Vagina (tissue), 2 donors: ENCODE measurements at regions not wholly inside any gene's neighbourhood (a gene's known extent, or its start where the extent isn't known, plus 50 kb on each side); places are given as distances from the start of the nearest gene placed in this dataset.

Experiments
- DNase-seq, 2 donors: peaks; one replicate each; pipeline ENCODE4 v3.0.0-alpha.2; 2017; ENCODE audit errors: extremely low spot score in 2 of 2
- H3K27ac ChIP-seq: fragments of 200-600 bp; sonication (generic); one replicate; pipeline ENCODE4 v1.5.1; 2019
- H3K27me3 ChIP-seq: fragments of 200-600 bp; sonication (generic); one replicate; pipeline ENCODE4 v1.5.1; 2019
- H3K36me3 ChIP-seq, 2 donors: fragments of 200-600 bp; sonication (generic); one replicate each; pipeline ENCODE4 v1.5.1; 2017 to 2019
- H3K4me1 ChIP-seq: fragments of 200-600 bp; sonication (generic); one replicate; pipeline ENCODE4 v1.5.1; 2019
- H3K4me3 ChIP-seq, 2 donors: fragments of 200-600 bp; sonication (generic); 1 replicate in 1 of 2; 2 replicates in 1 of 2; pipeline ENCODE4 v1.5.1; 2016 to 2019
- H3K9me3 ChIP-seq: fragments of 200-600 bp; sonication (generic); one replicate; pipeline ENCODE4 v1.5.1; 2019
- CTCF ChIP-seq, 3 experiments: fragments of 450-650 bp in 2 of 3; fragments of 200-600 bp in 1 of 3; sonication (generic) in 1 of 3; IDR thresholded peaks; one replicate each; pipeline ENCODE4 v1.5.1; 2017 to 2019; ENCODE audit warnings: antibody characterized with exemption in 3 of 3, mild to moderate bottlenecking in 2 of 3, moderate library complexity in 2 of 3
- POLR2A ChIP-seq, 2 donors: fragments of 450-650 bp; IDR thresholded peaks; one replicate each; pipeline ENCODE4 v1.6.1; 2017; ENCODE audit warnings: antibody characterized with exemption in 2 of 2, mild to moderate bottlenecking in 2 of 2, moderate library complexity in 2 of 2
- POLR2AphosphoS5 ChIP-seq, 2 donors: sonication (generic); formaldehyde crosslinking; IDR thresholded peaks; one replicate each; pipeline ENCODE4 v1.9.0; 2017; ENCODE audit warnings: antibody characterized with exemption in 2 of 2, mild to moderate bottlenecking in 2 of 2, low read depth in 1 of 2; ENCODE audit not compliant: insufficient read depth in 1 of 2
- intact Hi-C: fragments of 100-400 bp; cut with DNase I; formaldehyde crosslinking; loops from one replicate; pipeline ENCODE4 v1.15.1; 2023

DNA sequence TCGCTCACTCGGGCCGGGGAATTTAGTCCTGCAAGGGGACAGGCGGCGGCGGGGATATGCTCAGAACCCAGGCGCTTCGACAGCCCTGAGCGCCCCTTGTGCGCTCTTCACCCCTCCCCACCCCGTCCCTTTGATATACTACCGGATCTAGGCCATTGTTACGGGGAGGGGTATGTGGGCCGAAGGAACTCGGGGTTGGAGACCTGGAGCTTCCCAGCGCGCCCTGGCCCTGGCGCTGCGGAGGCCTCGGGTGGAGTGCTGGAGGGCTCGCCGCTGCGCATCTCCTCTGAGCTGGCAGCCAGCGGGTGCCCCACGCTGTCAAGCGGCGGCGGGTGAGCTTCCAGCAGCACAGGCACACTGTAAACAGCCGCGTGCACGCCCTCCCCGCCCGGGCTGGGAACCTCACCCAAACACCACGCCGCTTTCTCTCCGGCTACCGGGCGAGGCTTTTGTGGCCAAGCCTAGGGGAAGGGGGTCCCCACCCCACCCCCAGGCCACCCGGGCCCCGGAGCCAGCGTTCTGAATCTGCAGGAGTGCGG is 54.5 kb upstream of the BCOR start:
- peaks cover 46% of the 10 kb centered on the region for H3K4me1 ChIP-seq
- H3K27me3 ChIP-seq: peaks cover 9% of the 10 kb centered on the region
- intact Hi-C loops: loop anchor here (5.0 to 10.0 kb wide), 2 partner anchors 45 to 247 kb away; no protein-coding TSS in a partner anchor
- no peak for DNase-seq
- peak overlapping the region; percentile 37 to 42 for H3K4me3 ChIP-seq
- H3K36me3 ChIP-seq: no peaks in the 10 kb centered on the region
- no peaks in the 10 kb centered on the region for H3K9me3 ChIP-seq
- TF ChIP-seq POLR2AphosphoS5 (IDR thresholded peaks at IDR 0.05; ENCODE audit: insufficient read depth in 1 of 2, low read depth in 1 of 2) (no peak), CTCF (IDR thresholded peaks at IDR 0.05) (no peak), POLR2A (IDR thresholded peaks at IDR 0.05) (no peak)
- no peak overlapping the region for H3K27ac ChIP-seq

DNA sequence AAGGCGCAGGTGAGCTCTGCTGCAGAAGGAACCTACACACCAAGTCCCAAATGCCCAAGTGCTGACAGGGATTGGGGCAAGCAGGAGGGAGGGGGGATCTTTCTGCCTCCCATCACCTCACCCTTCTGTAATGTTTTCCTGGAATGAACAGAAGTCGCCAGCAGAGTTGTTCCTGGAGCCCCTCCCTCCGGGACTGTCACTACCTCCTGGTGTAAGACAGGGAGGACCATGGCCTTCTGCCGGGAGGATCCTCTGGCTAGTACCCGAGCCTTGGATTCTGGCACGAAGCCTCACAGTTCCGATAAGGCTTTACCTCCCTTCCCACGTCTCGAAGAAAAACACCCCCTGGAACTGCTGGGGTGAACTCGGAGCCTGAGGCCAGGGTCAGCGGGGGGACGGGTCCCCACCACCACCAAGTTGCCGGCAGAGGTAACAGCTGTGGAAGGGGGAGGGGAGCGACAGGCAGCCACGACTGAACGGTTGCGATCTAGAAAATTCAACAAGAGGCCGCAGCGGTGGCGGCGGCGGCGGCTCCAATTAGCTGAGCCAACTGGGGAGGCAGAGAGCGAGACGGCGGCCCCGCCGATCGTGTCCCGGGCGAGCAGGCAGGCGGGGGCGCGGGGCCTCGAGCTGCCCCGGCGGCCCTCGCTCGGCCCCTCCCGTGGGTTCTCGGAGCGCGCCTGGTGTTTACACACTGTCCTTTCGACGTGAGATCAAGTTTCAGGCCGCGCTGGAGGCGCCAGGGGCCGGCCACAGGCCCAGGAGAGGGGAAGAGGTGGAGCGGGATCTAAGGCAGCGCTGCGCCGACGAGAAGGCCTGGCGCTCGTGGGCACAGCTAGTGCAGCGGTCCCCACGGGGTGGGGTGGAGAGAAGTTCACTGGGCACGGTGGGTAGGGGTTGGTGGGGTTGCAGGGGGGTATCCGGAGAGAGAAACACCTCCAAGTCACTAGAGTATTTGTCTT is 53.7 kb upstream of the BCOR start:
- no peaks in the 10 kb centered on the region for H3K36me3 ChIP-seq
- H3K4me3 ChIP-seq: no peak overlapping the region
- intact Hi-C loops: loop anchor here (5.0 to 10.0 kb wide), 2 partner anchors 44 to 247 kb away; no protein-coding TSS in a partner anchor
- peaks cover 9% of the 10 kb centered on the region for H3K27me3 ChIP-seq
- no peak overlapping the region for H3K27ac ChIP-seq
- no peak for DNase-seq
- no peaks in the 10 kb centered on the region for H3K9me3 ChIP-seq
- H3K4me1 ChIP-seq: peaks cover 53% of the 10 kb centered on the region
- TF ChIP-seq POLR2AphosphoS5 (IDR thresholded peaks at IDR 0.05; ENCODE audit: insufficient read depth in 1 of 2, low read depth in 1 of 2) (no peak), CTCF (IDR thresholded peaks at IDR 0.05) (no peak), POLR2A (IDR thresholded peaks at IDR 0.05) (no peak)

DNA sequence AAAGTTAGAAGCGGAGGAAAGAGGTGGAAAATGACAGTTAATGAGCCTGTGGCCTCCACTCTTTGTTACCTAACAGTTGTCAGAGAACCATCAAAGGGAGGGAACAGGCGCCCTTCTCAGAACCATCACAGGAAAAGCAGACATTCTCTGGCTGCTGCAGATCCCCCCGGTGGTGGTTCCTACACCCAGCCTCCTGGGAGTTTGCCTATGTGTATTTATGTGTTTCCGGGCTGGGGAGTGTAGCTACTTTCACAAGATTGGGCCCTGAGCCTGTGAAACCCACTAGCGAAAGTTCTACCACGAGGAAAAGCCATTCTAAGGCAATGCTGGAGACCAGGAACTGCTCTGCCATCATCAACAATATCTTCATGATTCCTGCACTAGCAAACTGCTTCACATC is 52.7 kb upstream of the BCOR start:
- DNase-seq: no peak
- peaks cover 56% of the 10 kb centered on the region for H3K4me1 ChIP-seq
- no peaks in the 10 kb centered on the region for H3K9me3 ChIP-seq
- intact Hi-C loops: loop anchor here (5.0 to 10.0 kb wide), 2 partner anchors 43 to 246 kb away; no protein-coding TSS in a partner anchor
- no peaks in the 10 kb centered on the region for H3K36me3 ChIP-seq
- peaks cover 9% of the 10 kb centered on the region for H3K27me3 ChIP-seq
- no peak overlapping the region for H3K27ac ChIP-seq
- no peak for TF ChIP-seq POLR2A (IDR thresholded peaks at IDR 0.05)
- no peak for TF ChIP-seq CTCF (IDR thresholded peaks at IDR 0.05)
- no peak for TF ChIP-seq POLR2AphosphoS5 (IDR thresholded peaks at IDR 0.05; ENCODE audit: insufficient read depth in 1 of 2, low read depth in 1 of 2)
- H3K4me3 ChIP-seq: no peak overlapping the region

DNA sequence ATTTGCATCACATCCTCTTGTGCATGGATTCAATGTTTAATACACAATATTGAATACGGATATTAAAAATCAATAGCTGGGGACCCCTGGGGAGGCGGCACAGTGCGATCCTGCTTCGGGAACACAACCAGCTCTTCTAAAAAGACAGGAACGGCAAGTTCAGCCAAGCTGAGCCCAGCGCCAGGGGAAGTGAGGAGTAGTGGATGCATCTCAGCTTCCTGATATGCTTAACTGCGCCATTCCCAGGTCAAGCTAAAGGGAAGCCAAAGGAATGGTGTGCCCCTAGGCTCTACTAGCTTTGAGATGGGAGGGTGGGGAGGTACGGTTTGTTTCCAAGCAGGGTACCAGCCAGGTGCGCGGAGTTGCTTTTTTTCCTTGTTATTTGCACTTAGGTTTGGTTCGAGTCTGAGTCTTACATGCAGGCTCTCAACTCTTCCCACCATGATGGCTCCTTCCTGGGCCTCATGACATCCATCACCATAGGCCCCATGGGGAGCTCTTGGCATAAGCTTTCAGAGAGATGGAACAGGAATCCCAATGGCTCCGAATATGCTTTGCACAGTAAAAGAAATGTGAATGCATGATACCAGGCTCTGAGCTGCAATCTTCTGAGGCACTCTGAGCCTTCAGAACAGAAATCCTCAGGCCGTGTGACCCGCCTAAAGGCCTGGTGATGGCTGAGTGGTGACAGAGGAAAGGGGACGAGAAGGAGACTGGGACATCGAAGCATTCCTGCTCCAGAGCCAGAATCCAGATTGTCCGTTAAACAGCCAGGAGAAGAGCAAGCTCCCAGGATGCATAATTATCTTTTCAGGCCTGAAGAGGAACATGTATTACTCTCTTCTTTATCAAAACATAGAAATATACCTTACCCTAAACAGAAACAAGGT is 51.8 kb upstream of the BCOR start:
- no peak overlapping the region for H3K27ac ChIP-seq

More for the DNA sequence above, 51.8 kb upstream of the BCOR start:
- no peaks in the 10 kb centered on the region for H3K36me3 ChIP-seq
- H3K4me1 ChIP-seq: peaks cover 51% of the 10 kb centered on the region
- TF ChIP-seq POLR2A (IDR thresholded peaks at IDR 0.05): no peak
- H3K4me3 ChIP-seq: no peak overlapping the region
- no peak for DNase-seq
- no peaks in the 10 kb centered on the region for H3K9me3 ChIP-seq
- H3K27me3 ChIP-seq: peaks cover 9% of the 10 kb centered on the region
- intact Hi-C loops: loop anchor here (5.0 to 10.0 kb wide), 2 partner anchors 42 to 245 kb away; no protein-coding TSS in a partner anchor
